Adrenal gland (tissue), 9 donors: ENCODE measurements at regions not wholly inside any gene's neighbourhood (a gene's known extent, or its start where the extent isn't known, plus 50 kb on each side); places are given as distances from the start of the nearest gene placed in this dataset.
"Not testable (repeated sequence)": the region's sequence is repeated elsewhere in the genome, so short reads cannot be mapped to it uniquely, and the experiment has no call there.

ENCODE experiments used
- DNase-seq, 7 donors: peaks; one replicate each; pipeline ENCODE4 v3.0.0-alpha.2; 2019 to 2020
- H3K27ac ChIP-seq, 5 donors: fragments of 200-600 bp; sonication (generic) in 4 of 5; 1 replicate in 3 of 5; 2 replicates in 2 of 5; pipeline versions ENCODE4 v1.5.1 to v1.8.0; 2016 to 2020; ENCODE audit warnings: mild to moderate bottlenecking in 1 of 5
- H3K27me3 ChIP-seq: fragments of 200-600 bp; 2 replicates; pipeline ENCODE4 v1.8.0; 2021
- H3K36me3 ChIP-seq, 2 donors: fragments of 200-600 bp; replicated peaks in 1 of 2; 1 replicate in 1 of 2; 2 replicates in 1 of 2; pipeline versions ENCODE4 v1.5.1 to v1.8.0; 2018 to 2022
- H3K4me1 ChIP-seq, 2 donors: fragments of 200-600 bp; replicated peaks in 1 of 2; 1 replicate in 1 of 2; 2 replicates in 1 of 2; pipeline versions ENCODE4 v1.5.1 to v1.8.0; 2018 to 2021
- H3K4me3 ChIP-seq, 4 donors: fragments of 200-600 bp; sonication (generic) in 3 of 4; one replicate each; pipeline ENCODE4 v1.5.1; 2016 to 2018
- H3K9me3 ChIP-seq, 3 donors: fragments of 200-600 bp; sonication (generic) in 1 of 3; replicated peaks in 1 of 3; 1 replicate in 2 of 3; 2 replicates in 1 of 3; pipeline versions ENCODE4 v1.5.1 to v1.8.0; 2016 to 2021
- CTCF ChIP-seq, 6 experiments: fragments of 450-650 bp in 4 of 6; fragments of 200-600 bp in 2 of 6; sonication (generic) in 1 of 6; IDR thresholded peaks; 1 replicate in 5 of 6; 2 replicates in 1 of 6; pipeline versions ENCODE4 v1.5.1 to v1.8.0; 2016 to 2021; ENCODE audit warnings: antibody characterized with exemption in 6 of 6, mild to moderate bottlenecking in 2 of 6, moderate library complexity in 1 of 6
- POLR2A ChIP-seq, 2 donors: fragments of 450-650 bp; IDR thresholded peaks; one replicate each; pipeline ENCODE4 v1.6.1; 2017; ENCODE audit warnings: antibody characterized with exemption in 2 of 2, mild to moderate bottlenecking in 2 of 2, moderate library complexity in 1 of 2
- WGBS, 4 donors: extraction: QIAGEN DNeasy Blood & Tissue Kit in 2 of 4; methylation state at CpG; one replicate each; pipeline versions ENCODE4 v1.1.5 to v1.1.7; 2013 to 2017; 5-methylcytosine and 5-hydroxymethylcytosine counted together
- intact Hi-C, 2 donors: fragments of 100-400 bp; cut with DNase I; formaldehyde crosslinking; loops; one replicate each; pipeline versions ENCODE4 v1.14.1 to v1.15.0; 2022 to 2023
- donor health status: healthy with polysubstance abuse.
- donor health status: Bipolar disorder and iron deficiency.
- donor health status: DM: yes; HTN: yes; CAD: no.
- donor health status: DM: no; HTN: no; CAD: no.
- donor health status: DM: no; HTN: no; CAD: no.

- Histone ChIP-seq H3K36me3 (no peaks in the 10 kb centered on the region), H3K4me3 (no peak overlapping the region), H3K4me1 (no peaks in the 10 kb centered on the region), H3K27me3 (no peaks in the 10 kb centered on the region), H3K27ac (no peak overlapping the region), H3K9me3 (no peaks in the 10 kb centered on the region)
- 52 to 59% (median 54%) methylated on average over 4 of the region's 4 CpGs for WGBS, 4 donors
- DNase-seq: no peak
- TF ChIP-seq POLR2A (IDR thresholded peaks at IDR 0.05) (no peak), CTCF (IDR thresholded peaks at IDR 0.05) (no peak)
- intact Hi-C loops: no loop called here
Measured at GRCh38 chr7:156327916-156328315, 312.7 kb upstream of the RNF32 start.

- no peak for DNase-seq
- Histone ChIP-seq H3K4me1 (no peaks in the 10 kb centered on the region), H3K27ac (no peak overlapping the region), H3K27me3 (no peaks in the 10 kb centered on the region), H3K36me3 (no peaks in the 10 kb centered on the region), H3K9me3 (no peaks in the 10 kb centered on the region), H3K4me3 (no peak overlapping the region)
- no peak for TF ChIP-seq CTCF (IDR thresholded peaks at IDR 0.05)
- no peak for TF ChIP-seq POLR2A (IDR thresholded peaks at IDR 0.05)
- 65 to 80% (median 74%) methylated on average over 2 of the region's 2 CpGs for WGBS, 4 donors
- intact Hi-C loops: no loop called here
Measured at GRCh38 chr7:156327474-156327873, 313.1 kb upstream of the RNF32 start.

- H3K4me3 ChIP-seq: no peak overlapping the region
- TF ChIP-seq POLR2A (IDR thresholded peaks at IDR 0.05) (no peak), CTCF (IDR thresholded peaks at IDR 0.05) (no peak)
- no peaks in the 10 kb centered on the region for H3K27me3 ChIP-seq
- intact Hi-C loops: no loop called here
- H3K36me3 ChIP-seq: no peaks in the 10 kb centered on the region
- no peak for DNase-seq
- 63 to 84% (median 79%) methylated on average over 1 of the region's 1 CpG for WGBS, 4 donors
- no peaks in the 10 kb centered on the region for H3K4me1 ChIP-seq
- H3K9me3 ChIP-seq: no peaks in the 10 kb centered on the region
- H3K27ac ChIP-seq: no peak overlapping the region
Measured at GRCh38 chr7:156324201-156324600, 316.4 kb upstream of the RNF32 start.

- intact Hi-C loops, DNase-seq, H3K36me3 ChIP-seq, H3K27ac ChIP-seq, H3K4me3 ChIP-seq, H3K9me3 ChIP-seq, H3K27me3 ChIP-seq, H3K4me1 ChIP-seq: not testable (repeated sequence)
- 50 to 56% (median 54%) methylated on average over 1 of the region's 1 CpG for WGBS, 4 donors
Measured at GRCh38 chr7:156321430-156321829, 319.1 kb upstream of the RNF32 start.

- intact Hi-C loops: no loop called here
- TF ChIP-seq POLR2A (IDR thresholded peaks at IDR 0.05) (no peak), CTCF (IDR thresholded peaks at IDR 0.05) (no peak)
- H3K27ac ChIP-seq: no peak overlapping the region
- no peaks in the 10 kb centered on the region for H3K36me3 ChIP-seq
- no peak overlapping the region for H3K4me3 ChIP-seq
- no peaks in the 10 kb centered on the region for H3K4me1 ChIP-seq
- no peaks in the 10 kb centered on the region for H3K27me3 ChIP-seq
- WGBS, 4 donors: 89 to 97% (median 90%) methylated on average over 7 to 11 of the region's 11 CpGs
- H3K9me3 ChIP-seq: no peaks in the 10 kb centered on the region
- no peak for DNase-seq
Measured at GRCh38 chr7:156318926-156319325, 321.6 kb upstream of the RNF32 start.
